Activated CD8-positive, alpha-beta memory T cell treated with anti-CD3 and anti-CD28 coated beads, Interleukin-2, amount 50 U/mL, for 1 hour (primary cell): ENCODE measurements at regions not wholly inside any gene's neighbourhood (a gene's known extent, or its start where the extent isn't known, plus 50 kb on each side); places are given as distances from the start of the nearest gene placed in this dataset.

ENCODE experiments used
- DNase-seq: peaks from one replicate; pipeline ENCODE4 v3.0.0-alpha.2; 2020; ENCODE audit errors: extremely low read depth

GRCh38 chr22:49018601-49019000, 809.1 kb downstream of the BRD1 start:
- DNase-seq: no peak

GRCh38 chr22:49017482-49018329, 810.0 kb downstream of the BRD1 start:
- no peak for DNase-seq

GRCh38 chr22:49016909-49017481, 810.7 kb downstream of the BRD1 start:
- DNase-seq: no peak

- DNase-seq: no peak
Measured at GRCh38 chr22:49015993-49016908, 811.4 kb downstream of the BRD1 start.

- DNase-seq: no peak
Measured at GRCh38 chr22:49015459-49015858, 812.2 kb downstream of the BRD1 start.

- no peak for DNase-seq
Measured at GRCh38 chr22:49014227-49015201, 813.2 kb downstream of the BRD1 start.

- no peak for DNase-seq
Measured at GRCh38 chr22:49013707-49014106, 814.0 kb downstream of the BRD1 start.

GRCh38 chr22:49012712-49013395, 814.8 kb downstream of the BRD1 start:
- DNase-seq: no peak

- DNase-seq: no peak
Measured at GRCh38 chr22:49011769-49012648, 815.7 kb downstream of the BRD1 start.

- no peak for DNase-seq
Measured at GRCh38 chr22:49011379-49011768, 816.3 kb downstream of the BRD1 start.

GRCh38 chr22:49010901-49011300, 816.8 kb downstream of the BRD1 start:
- no peak for DNase-seq

GRCh38 chr22:49010070-49010863, 817.4 kb downstream of the BRD1 start:
- no peak for DNase-seq

- no peak for DNase-seq
Measured at GRCh38 chr22:49009359-49010063, 818.2 kb downstream of the BRD1 start.

- no peak for DNase-seq
Measured at GRCh38 chr22:49008682-49009235, 818.9 kb downstream of the BRD1 start.

- no peak for DNase-seq
Measured at GRCh38 chr22:49007013-49007653, 820.5 kb downstream of the BRD1 start.

GRCh38 chr22:49006207-49007012, 821.3 kb downstream of the BRD1 start:
- no peak for DNase-seq
